HepG2 (cell line): ENCODE measurements at regions not wholly inside any gene's neighbourhood (a gene's known extent, or its start where the extent isn't known, plus 50 kb on each side); places are given as distances from the start of the nearest gene placed in this dataset.

Experiments used
- ARID3A ChIP-seq: IDR thresholded peaks from 2 replicates; pipeline ENCODE4 v1.6.1; 2012; ENCODE audit warnings: low read depth, low read length, improper control_type of control experiment
- ELF1 ChIP-seq: sonication (generic); formaldehyde crosslinking; IDR thresholded peaks from 2 replicates; pipeline ENCODE4 v1.4.0; 2020; ENCODE audit warnings: missing genetic modification reagents
- GATAD2A ChIP-seq: IDR thresholded peaks from 2 replicates; pipeline ENCODE4 v1.6.1; 2016
- JUND ChIP-seq: sonication (generic); formaldehyde crosslinking; IDR thresholded peaks from 2 replicates; pipeline ENCODE4 v1.8.0; 2022; ENCODE audit warnings: mild to moderate bottlenecking, missing genetic modification reagents
- KLF6 ChIP-seq: IDR thresholded peaks from 2 replicates; pipeline ENCODE4 v1.8.0; 2016; ENCODE audit warnings: missing biosample characterization, missing genetic modification reagents
- MED8 ChIP-seq: sonication (generic); formaldehyde crosslinking; IDR thresholded peaks from 2 replicates; pipeline ENCODE4 v1.8.1; 2023; ENCODE audit warnings: mild to moderate bottlenecking, missing genetic modification reagents; ENCODE audit not compliant: insufficient replicate concordance
- NR2F1 ChIP-seq, 2 experiments: fragments of 450-650 bp in 1 of 2; formaldehyde crosslinking in 1 of 2; IDR thresholded peaks; 2 replicates each; pipeline versions ENCODE4 v1.5.0 to v1.6.1; 2016 to 2020; ENCODE audit warnings: mild to moderate bottlenecking in 1 of 2, missing compliant biosample characterization in 1 of 2, missing genetic modification reagents in 1 of 2, moderate library complexity in 1 of 2
- PHF21A ChIP-seq: sonication (generic); formaldehyde crosslinking; IDR thresholded peaks from 2 replicates; pipeline ENCODE4 v1.5.0; 2020; ENCODE audit warnings: mild to moderate bottlenecking, missing genetic modification reagents
- RBAK ChIP-seq: sonication (generic); formaldehyde crosslinking; IDR thresholded peaks from 2 replicates; pipeline ENCODE4 v1.5.1; 2020; ENCODE audit warnings: mild to moderate bottlenecking, missing genetic modification reagents
- SIX4 ChIP-seq: sonication (generic); formaldehyde crosslinking; IDR thresholded peaks from 2 replicates; pipeline ENCODE4 v1.4.0; 2020; ENCODE audit warnings: missing genetic modification reagents
- SMC3 ChIP-seq: IDR thresholded peaks from 2 replicates; pipeline ENCODE4 v1.6.1; 2011; ENCODE audit warnings: low read length, improper control_type of control experiment
- THAP8 ChIP-seq: sonication (generic); formaldehyde crosslinking; IDR thresholded peaks from 2 replicates; pipeline ENCODE4 v1.5.1; 2020; ENCODE audit warnings: missing genetic modification reagents, mild to moderate bottlenecking, borderline replicate concordance
- ZNF296 ChIP-seq: sonication (generic); formaldehyde crosslinking; conservative IDR thresholded peaks from 2 replicates; pipeline ENCODE4 v1.5.0; 2020; ENCODE audit warnings: mild to moderate bottlenecking, missing genetic modification reagents
- ZNF646 ChIP-seq: sonication (generic); formaldehyde crosslinking; IDR thresholded peaks from 2 replicates; pipeline ENCODE4 v1.9.0; 2021; ENCODE audit warnings: mild to moderate bottlenecking, missing genetic modification reagents
- ZNF878 ChIP-seq: sonication (generic); formaldehyde crosslinking; IDR thresholded peaks from 2 replicates; pipeline ENCODE4 v1.8.1; 2023; ENCODE audit warnings: mild to moderate bottlenecking, missing genetic modification reagents, moderate library complexity
- TF ChIP-seq, protein P1 (sequence below): sonication (generic); formaldehyde crosslinking; IDR thresholded peaks from 2 replicates; pipeline ENCODE4 v1.5.0; 2020; ENCODE audit warnings: mild to moderate bottlenecking, missing genetic modification reagents, borderline replicate concordance
- TF ChIP-seq, protein P2 (sequence below): IDR thresholded peaks from 2 replicates; pipeline ENCODE4 v1.6.1; 2016

- TF ChIP-seq, protein P1, sequence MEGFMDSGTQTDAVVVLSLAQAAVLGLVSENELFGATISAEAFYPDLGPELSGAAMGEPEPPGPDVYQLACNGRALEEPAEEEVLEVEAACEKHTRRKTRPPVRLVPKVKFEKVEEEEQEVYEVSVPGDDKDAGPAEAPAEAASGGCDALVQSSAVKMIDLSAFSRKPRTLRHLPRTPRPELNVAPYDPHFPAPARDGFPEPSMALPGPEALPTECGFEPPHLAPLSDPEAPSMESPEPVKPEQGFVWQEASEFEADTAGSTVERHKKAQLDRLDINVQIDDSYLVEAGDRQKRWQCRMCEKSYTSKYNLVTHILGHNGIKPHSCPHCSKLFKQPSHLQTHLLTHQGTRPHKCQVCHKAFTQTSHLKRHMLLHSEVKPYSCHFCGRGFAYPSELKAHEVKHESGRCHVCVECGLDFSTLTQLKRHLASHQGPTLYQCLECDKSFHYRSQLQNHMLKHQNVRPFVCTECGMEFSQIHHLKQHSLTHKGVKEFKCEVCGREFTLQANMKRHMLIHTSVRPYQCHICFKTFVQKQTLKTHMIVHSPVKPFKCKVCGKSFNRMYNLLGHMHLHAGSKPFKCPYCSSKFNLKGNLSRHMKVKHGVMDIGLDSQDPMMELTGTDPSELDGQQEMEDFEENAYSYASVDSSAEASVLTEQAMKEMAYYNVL (CRISPR knock-in tag): no peak
- no peak for TF ChIP-seq ZNF646 (CRISPR knock-in tag)
- peak; percentile 71 for TF ChIP-seq PHF21A (CRISPR knock-in tag)
- TF ChIP-seq ARID3A: peak; percentile 92
- TF ChIP-seq ZNF296: no peak
- TF ChIP-seq THAP8 (CRISPR knock-in tag): no peak
- TF ChIP-seq GATAD2A: peak; percentile 90
- no peak for TF ChIP-seq RBAK (CRISPR knock-in tag)
- TF ChIP-seq JUND: peak; percentile 94
- TF ChIP-seq, protein P2, sequence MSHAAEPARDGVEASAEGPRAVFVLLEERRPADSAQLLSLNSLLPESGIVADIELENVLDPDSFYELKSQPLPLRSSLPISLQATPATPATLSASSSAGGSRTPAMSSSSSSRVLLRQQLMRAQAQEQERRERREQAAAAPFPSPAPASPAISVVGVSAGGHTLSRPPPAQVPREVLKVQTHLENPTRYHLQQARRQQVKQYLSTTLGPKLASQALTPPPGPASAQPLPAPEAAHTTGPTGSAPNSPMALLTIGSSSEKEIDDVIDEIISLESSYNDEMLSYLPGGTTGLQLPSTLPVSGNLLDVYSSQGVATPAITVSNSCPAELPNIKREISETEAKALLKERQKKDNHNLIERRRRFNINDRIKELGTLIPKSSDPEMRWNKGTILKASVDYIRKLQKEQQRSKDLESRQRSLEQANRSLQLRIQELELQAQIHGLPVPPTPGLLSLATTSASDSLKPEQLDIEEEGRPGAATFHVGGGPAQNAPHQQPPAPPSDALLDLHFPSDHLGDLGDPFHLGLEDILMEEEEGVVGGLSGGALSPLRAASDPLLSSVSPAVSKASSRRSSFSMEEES: 0 out of 2 replicates have a peak, but pooled peaks have one; percentile 21
- no peak for TF ChIP-seq MED8 (CRISPR knock-in tag)
- peak in 1 of 2 experiments; percentile 62; a peak in 1 of 4 replicates for TF ChIP-seq NR2F1 (CRISPR knock-in tag; IDR thresholded peaks at IDR 0.05)
- 0 out of 2 replicates have a peak, but pooled peaks have one; percentile 39 for TF ChIP-seq KLF6 (CRISPR knock-in tag)
- TF ChIP-seq SMC3: no peak
- no peak for TF ChIP-seq ELF1 (CRISPR knock-in tag)
- no peak for TF ChIP-seq SIX4
- TF ChIP-seq ZNF878 (CRISPR knock-in tag): no peak
Observed at GRCh38 chr15:93341164-93341563, 252.2 kb upstream of the RGMA start (continued).
